Fibroblast of peridontal ligament (primary cell): ENCODE measurements at regions not wholly inside any gene's neighbourhood (a gene's known extent, or its start where the extent isn't known, plus 50 kb on each side); places are given as distances from the start of the nearest gene placed in this dataset.
"Not testable (repeated sequence)": the region's sequence is repeated elsewhere in the genome, so short reads cannot be mapped to it uniquely, and the experiment has no call there.

ENCODE experiments used
- DNase-seq: peaks from one replicate; pipeline ENCODE4 v3.0.0-alpha.2; 2010; ENCODE audit errors: extremely low read depth

DNA sequence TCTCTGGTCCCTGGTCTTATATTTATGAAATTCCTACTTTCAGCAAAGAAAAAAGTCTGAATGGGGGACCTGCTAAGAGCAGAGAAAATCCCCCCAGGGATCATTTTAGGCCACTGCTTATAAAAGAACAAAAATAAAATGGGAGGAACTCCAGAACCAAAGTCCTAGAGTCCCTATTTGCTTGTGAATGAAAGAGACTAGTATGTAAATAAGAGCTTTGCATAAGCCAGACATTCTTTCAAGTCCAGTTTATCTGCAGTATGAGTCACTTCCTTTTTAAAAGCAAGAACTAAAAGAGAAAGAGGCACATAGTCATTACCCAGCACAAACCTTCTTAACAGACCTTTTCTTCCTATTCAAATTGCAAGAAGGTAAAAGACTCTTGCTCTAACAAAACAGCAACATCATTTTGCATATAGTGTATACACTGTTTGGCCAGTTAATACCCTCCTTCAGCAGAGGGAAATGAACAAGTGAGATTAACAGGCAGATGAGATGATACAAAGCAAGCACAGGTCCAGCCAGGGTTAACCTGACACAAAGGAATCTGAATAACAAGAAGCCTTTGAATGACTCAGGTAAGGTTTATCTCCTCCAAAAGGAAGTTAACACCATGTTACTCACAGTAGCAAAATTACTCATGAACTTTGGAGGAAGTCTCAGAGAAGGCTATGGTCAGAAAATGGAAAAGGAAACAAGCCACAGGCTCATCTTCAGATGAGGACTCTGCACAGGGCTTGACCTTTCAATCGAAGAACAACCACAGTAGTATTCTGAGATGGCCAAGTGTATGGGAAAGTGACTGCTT, 87.3 kb downstream of the PHLDA1 start:
- DNase-seq: peak; percentile 87

DNA sequence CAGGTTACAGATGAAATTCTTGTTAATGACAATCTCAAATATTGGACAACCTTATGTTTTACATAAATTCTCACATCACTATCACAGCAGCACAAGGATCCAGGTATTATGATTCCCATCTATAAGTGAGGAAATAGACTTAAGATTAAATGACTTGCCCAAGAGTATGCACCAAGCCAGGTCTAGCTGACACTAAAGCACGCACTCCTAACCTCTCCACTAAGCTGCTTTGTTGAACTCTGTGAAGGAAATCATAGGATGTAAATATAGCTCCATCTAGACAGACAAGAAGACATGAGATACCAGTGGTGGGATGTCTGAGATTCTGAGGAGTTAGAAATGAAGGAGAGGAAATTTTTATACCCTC, 87.9 kb downstream of the PHLDA1 start:
- no peak for DNase-seq

DNA sequence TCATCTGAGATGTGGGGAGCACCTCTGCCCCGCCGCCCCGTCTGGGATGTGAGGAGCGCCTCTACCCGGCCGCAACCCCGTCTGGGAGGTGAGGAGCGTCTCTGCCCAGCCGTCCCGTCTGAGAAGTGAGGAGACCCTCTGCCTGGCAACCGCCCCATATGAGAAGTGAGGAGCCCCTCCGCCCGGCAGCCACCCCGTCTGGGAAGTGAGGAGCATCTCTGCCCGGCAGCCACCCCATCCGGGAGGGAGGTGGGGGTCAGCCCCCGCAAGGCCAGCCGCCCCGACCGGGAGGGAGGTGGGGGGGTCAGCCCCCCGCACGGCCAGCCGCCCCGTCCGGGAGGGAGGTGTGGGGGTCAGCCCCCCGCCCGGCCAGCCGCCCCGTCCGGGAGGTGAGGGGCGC, 89.9 kb downstream of the PHLDA1 start:
- DNase-seq: not testable (repeated sequence)

DNA sequence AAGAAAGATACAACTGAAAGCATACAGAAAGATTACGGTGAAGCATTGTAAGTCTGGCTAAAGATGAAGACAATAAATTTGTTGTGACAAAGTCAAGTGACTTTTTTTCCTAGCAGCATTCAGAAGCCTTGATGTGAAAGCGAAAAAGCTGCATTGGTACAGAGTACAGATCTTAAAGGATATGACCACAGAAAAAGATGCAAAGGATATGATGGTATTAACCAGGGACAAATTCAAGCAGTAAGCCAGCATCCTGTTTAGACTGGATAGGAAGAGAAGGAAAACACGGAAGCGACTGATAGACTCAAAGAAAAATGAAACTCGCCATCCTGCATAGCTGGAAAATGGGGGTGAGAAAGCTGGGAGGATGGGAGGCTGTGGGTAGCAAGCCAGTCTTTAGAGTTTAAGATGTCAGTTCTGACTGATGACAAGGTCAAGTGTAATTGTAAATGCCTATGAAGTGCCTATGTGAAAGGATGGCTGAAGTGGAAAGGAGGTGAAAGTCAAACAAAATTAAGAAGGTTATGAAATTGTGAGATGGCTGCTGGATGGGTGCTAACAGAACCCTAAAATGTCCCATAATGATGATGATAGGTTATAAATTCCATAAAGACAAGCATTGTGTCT, 92.4 kb downstream of the PHLDA1 start:
- DNase-seq: no peak

DNA sequence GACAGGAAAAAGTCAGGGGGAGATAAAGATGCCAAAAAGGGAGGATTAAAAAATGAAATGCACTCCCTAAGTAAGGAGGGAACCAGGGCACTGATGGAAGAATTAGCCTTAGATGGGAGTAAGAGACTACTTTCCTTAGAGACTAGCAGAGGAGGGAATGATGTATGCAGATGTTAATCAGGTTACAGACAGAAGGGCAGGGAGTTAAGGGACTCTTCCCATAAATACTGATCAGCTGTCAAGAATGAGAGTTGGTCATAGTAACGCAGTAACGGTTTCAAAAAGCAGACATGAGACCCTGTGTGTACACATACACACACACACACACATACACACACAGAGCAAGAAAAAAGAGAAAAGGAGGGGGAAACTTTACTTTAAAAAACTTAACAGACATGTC, 93.4 kb downstream of the PHLDA1 start:
- no peak for DNase-seq

DNA sequence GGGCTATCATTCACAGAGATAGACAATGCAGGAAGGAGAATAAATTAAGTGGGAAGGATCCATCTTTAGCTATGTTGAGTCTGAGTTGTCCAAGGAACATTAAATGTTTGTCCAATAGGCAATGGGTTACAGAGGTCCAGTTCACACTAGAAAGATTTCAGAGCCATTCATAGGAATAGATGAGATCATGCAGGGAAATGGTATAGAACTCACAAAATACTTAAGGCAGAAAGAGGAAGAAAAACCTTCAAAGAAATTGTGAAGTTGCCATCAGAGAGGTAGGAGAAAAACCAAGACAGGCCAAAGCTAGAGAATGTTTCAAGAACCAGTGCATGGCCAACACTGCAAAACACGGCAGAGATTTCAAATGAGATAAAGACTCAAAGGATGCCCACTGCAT, 94.1 kb downstream of the PHLDA1 start:
- no peak for DNase-seq

DNA sequence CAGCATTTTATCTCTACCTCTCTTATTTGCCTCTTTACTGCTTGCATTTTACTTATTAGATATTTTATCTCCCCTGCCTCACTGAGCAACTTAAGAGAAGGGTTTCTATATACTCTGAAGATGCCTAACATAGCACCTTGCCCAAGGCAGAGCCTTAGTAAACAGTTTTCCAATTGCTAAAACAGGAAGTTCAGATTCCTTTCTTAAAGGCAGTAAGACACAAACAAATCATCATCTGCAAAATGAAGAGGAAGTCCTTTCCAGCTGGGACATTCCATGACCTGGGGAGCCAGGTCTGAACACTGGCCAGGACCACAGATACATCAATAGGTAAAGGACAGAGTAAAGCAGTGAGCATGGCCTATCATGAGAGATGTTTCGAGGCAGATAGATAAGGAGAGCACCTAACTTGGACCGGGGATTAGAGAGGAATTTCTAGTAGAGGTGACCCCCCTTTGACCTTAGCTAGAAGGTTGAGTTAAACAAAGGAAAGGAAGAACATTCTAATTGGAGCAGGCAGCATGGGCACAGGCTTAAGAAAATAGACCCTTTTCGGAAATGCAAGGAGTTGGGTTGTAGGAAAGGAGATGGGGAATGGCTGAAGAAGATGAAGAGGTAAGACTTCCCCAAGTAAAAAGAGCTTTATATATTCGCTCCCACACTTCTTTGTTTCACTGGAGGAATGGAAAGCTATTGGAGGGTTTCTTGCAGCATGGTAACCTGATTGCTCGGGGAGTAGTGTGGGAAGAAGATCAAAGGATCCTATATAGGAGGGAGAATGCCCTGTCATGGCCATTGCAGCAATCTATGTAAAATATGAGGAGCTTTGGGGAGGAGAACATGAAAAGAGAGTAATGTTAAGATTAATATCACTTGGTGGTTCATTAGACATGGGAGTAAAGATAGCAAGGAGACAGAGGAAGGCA, 94.8 kb downstream of the PHLDA1 start:
- DNase-seq: no peak

DNA sequence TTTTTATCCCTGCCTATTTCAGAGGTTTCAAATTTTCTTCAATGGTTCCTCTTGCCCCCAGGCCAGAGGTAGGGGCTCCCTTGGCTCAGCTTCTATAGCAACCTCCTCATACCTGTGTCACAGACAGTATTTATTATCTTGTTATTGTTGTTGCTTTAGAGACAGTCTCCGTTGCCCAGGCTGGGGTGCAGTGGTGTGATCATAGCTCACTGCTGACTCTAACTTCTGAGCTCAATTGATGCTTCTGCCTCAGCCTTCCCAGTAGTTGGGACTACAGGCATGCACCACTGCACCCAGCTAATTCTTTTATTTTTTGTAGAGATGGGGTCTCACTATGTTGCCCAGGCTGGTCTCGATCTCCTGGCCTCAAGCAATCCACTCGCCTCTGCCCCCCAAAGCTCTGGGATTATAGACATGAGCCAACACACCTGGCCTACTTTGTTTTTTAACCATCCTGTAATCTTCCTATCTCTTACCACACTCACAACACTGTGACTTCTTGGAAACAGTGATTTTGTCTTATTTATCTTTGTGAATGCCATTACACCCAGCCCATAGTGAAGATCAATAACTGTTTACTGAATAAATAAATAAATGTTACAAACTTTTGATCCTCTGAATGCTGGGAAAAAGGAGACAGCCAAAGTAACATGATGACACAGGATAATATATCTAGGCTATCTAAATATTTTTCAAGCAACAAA, 95.9 kb downstream of the PHLDA1 start:
- DNase-seq: no peak

DNA sequence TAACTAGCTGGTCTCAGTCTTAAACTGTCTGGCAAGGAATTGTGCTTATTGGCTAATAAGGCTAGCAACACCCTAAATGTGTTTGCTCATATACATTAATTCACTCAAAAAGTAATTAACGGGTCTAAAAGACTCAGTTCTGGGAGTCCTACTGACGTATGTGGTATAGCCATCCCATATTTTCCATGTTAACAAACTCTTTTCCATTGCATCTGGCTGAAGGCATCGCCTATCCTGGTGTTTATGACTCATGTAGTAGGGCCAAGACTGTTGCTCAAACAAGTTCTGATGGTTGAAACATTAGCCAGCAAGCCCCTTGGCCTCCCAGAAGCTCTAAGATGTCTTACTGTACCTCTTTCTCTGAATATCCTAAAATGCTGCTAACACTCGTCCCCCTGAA, 98.5 kb downstream of the PHLDA1 start:
- peak; percentile 96 for DNase-seq

DNA sequence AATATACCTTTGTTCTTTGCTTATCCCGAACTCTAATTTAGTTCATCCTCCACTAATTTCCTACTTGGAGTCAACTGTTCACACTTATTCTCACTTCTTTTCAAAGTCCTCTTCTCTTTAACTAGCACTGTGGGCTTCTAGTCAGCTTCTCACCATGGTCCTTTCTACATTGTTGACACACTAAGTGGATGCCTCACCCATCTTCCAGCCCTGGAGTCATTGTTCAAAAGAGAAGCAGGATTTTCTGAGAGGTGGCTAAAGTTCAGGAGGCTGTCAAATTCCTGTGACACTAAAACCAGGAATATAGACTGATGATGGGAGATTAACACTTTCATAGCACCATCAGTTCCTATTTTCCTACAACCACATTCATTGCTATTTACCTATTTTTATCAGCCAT, 99.3 kb downstream of the PHLDA1 start:
- DNase-seq: no peak

DNA sequence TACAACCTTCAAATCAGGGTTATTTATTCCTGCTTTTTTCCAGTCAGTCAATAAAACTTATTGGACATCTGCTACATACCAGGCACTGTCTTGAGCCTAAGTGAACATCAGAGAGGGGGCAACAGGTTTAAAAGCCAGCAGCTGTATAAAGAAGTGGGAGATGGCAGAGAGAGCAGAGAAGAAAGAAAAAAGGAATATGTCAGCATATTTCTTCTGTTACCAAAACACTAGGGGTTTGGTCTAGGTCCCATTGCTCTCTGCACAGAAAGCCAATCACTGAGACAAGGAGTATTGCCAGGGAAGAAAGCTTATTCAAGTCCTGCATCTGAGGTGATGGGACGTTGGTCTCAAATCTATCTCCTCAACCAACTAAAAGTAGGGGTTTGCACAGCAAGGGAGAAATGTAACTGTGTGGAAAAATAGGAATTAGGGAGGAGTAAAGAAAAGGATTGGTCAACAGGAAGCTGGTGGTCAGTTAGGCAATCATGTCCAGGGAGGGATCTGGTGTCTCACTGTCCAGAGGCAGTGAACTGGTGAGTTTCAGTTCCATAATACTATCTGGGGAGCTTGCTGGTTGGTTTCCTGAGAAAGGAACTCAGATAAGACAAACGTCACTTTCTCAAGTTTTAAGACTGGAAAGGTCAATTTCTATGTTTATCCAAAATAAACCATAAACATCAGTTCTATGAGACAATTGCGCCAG, 107.5 kb downstream of the PHLDA1 start:
- DNase-seq: peak; percentile 25

DNA sequence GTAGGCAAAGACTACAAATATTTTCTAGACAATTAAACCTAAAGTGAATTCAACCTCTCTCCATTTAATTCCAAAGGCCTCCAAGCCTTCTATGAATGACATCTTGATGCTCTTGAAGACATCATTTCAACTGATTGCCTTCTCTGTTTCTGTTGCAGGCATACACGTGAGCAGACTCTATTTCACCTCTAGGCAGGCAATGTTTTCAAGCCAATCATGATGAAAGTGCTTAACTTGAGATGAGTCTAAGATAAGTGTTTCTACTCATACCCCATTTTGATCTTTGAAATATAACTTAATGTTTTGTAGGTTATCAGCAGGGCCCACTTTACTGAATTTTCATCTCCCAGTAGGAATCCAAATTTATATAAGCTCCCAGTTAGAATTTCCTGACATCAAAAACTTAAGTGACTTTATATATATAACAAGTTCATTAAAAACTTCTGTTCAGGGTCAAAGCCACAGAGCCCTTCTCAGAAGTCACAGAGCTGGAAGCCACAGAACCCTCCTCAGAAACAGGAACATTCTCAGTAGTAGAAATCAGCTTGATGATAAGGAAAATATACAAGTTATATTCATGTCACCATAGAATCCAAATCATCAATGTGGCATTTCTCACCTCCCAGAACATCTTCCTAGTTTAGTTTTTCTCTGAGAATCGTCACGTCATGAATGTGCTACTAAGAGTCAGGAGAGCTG, 108.5 kb downstream of the PHLDA1 start:
- no peak for DNase-seq

DNA sequence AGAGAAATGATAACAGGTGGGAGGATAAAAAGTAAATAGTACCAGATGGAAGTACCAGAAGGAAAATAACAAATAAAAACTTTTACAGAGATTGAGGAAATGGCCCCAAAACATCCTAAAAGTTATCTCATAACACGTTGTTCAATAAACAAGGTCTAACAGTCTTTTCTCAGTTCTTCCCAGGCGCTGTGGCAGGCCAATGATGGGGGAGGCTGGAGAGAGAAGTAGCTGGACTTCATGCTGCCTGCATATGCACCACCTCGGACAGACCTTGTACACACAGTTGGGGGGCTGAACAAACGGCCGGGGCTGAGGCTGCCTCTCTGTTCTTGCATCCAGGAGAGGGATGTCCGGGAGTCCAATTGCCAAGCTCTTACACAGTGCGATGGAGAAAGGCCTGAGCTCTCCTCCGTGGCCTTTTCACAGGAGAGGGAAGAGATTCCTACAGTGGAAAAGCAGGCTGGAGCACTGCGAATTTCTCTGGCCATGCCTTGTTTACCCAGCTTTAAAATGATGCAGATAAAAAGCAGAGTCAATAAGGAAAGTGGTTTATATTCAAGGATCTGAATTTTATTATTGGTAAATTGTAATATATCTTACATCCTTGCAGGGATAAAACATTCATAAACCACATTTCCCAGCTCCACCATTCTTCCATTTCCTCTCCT, 109.8 kb downstream of the PHLDA1 start:
- DNase-seq: no peak

DNA sequence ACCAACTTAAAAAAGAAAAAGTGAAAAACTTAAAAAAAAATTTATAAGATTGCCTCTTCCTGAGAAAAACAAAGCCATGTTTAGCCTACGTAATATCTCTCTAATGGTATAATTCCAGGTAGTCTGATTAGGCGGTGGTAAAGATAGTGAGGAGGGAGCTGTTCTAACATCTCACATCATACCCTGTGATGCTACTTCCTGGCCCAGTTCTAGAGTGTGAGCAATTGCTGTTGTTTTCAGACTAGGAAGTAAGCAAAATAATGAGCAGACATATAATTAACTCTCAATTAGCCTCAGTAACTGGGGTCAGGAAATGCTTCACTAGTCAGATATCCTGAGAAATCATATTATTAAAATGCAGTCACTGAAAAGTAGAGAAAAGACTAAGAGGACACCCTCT, 113.9 kb downstream of the PHLDA1 start:
- no peak for DNase-seq

DNA sequence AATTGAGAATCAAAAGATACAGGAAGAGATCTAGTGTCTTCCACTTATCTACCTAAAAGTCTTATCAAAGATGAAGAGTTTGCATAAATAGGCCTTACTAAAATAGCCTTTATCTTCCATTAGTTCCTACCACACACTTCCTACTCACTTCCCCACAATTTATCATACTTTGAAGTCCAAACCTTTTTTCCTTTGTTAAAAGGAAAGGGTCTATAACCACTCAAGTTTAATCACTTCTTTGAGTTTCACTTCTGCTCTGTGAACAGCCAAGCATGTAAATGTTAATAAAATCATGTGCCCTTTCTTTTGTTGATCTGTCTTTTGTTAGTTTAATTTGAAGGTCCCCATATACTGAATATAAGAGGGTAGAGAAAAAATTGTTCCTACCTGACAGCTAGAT, 114.5 kb downstream of the PHLDA1 start:
- no peak for DNase-seq

DNA sequence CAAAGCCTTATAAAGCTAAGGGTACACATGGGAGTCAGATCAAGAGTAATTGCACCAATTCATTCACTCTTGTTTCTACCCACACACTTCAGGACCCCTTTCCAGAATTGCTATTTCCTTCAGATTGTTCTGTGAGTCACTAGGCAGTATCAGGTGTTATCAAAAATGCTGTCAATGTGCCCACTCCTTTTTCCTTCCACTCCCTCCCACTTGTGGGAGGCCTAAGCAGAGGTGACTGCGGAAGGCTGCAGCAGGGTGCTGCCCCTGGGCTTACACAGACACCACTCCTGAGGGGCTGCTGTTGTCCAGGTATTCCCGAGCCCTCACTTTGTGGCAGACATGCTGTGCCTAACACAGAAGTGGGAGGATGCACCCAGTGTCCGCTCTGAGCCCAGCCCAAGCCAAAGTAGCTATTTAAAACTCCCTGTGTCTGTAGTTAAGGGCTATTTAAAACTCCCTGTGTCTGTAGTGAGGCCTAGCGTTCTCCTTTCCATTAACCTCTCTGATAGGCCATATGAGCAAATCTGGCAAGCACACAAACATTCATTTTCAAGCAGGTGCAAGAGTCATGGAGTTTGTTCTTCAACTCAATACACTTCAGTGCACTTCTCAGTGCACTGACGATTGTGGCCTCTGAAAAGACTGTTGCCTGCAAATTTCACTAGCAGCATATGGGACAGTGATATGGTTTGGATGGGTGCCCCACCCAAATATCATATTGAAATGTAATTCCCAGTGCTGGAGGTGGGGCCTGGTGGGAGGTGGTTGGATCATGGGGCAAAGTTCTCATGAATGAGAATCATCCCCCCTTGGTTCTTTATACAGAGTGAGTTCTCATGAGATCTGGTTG, 117.8 kb downstream of the PHLDA1 start:
- no peak for DNase-seq

DNA sequence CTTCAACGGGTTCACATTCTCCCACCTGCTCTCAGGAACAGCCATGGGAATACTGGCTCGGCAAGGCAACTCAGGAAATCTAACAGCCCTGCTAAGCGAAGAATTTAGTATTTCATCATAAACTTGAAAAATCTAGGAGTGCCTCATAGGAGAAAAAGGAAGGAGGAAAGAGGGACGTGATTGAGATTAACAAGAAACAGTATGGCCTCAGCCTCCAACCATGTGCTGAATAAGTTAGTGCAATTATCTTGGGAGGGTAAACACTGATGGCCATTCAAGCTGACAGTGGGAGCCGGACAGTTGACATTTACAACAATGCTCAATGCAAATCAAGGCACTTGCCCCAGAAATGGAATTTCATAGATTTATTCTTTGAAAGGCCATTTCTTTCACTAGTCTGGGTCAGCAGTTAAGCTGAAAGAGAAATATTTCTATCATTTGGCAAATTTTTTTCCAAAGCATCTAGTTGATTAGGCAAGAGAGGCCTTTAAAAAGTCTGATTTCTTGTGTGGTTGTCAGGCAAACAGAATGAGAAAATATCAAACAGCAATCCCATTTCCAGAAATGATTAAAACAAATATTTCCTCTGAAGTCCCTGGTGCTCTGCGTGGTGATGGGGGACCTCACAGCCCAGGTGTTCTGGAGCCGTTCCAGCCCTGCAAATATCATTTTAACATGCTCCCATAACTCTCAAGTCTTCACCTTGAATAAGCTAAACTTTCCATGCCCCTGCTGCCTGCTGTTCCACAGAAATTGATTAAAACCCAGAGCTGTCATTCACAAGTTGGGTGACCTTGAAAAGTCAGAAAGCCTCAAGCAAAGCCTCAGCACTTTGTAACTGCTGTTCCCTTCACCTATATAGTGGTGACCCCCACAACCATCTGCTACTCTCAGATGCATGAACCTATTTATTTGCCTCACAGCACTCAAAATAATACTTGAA, 121.6 kb downstream of the PHLDA1 start:
- DNase-seq: peak; percentile 46
